ENCODE measurements at regions not wholly inside any gene's neighbourhood (a gene's known extent, or its start where the extent isn't known, plus 50 kb on each side); places are given as distances from the start of the nearest gene placed in this dataset.
"Not testable (repeated sequence)": the region's sequence is repeated elsewhere in the genome, so short reads cannot be mapped to it uniquely, and the experiment has no call there.

- not testable (repeated sequence) for FAIRE-seq; DNase-seq (ENCODE audit: insufficient read length)
Observed at GRCh38 chr4:52157071-52157470, 106.0 kb downstream of the SPATA18 start.

GRCh38 chr4:52157641-52158316 is 106.7 kb downstream of the SPATA18 start:
- FAIRE-seq (no peak), DNase-seq (ENCODE audit: insufficient read length) (no peak)
- TF ChIP-seq POLR2A (IDR thresholded peaks at IDR 0.05; ENCODE audit: low read depth, low read length) (no peak), TAF1 (IDR thresholded peaks at IDR 0.05; ENCODE audit: borderline replicate concordance, low read depth, low read length) (no peak), POLR2AphosphoS5 (IDR thresholded peaks at IDR 0.05; ENCODE audit: low read depth, low read length) (no peak)

- no peak for DNase-seq (ENCODE audit: insufficient read length)
- no peak for FAIRE-seq
- TF ChIP-seq TAF1 (IDR thresholded peaks at IDR 0.05; ENCODE audit: borderline replicate concordance, low read depth, low read length): no peak
- no peak for TF ChIP-seq POLR2A (IDR thresholded peaks at IDR 0.05; ENCODE audit: low read depth, low read length)
- TF ChIP-seq POLR2AphosphoS5 (IDR thresholded peaks at IDR 0.05; ENCODE audit: low read depth, low read length): no peak
Observed at GRCh38 chr4:52160859-52161258, 109.8 kb downstream of the SPATA18 start.

- DNase-seq (ENCODE audit: insufficient read length) (no peak), FAIRE-seq (no peak)
- TF ChIP-seq POLR2AphosphoS5 (IDR thresholded peaks at IDR 0.05; ENCODE audit: low read depth, low read length): no peak
Observed at GRCh38 chr4:52164116-52164515, 113.0 kb downstream of the SPATA18 start.

GRCh38 chr4:52172166-52172565 is 121.1 kb downstream of the SPATA18 start:
- DNase-seq (ENCODE audit: insufficient read length) (no peak), FAIRE-seq (no peak)
- TF ChIP-seq POLR2AphosphoS5 (IDR thresholded peaks at IDR 0.05; ENCODE audit: low read depth, low read length): no peak
- TF ChIP-seq TAF1 (IDR thresholded peaks at IDR 0.05; ENCODE audit: borderline replicate concordance, low read depth, low read length): no peak
- no peak for TF ChIP-seq POLR2A (IDR thresholded peaks at IDR 0.05; ENCODE audit: low read depth, low read length)

- DNase-seq (ENCODE audit: insufficient read length): no peak
- TF ChIP-seq POLR2AphosphoS5 (IDR thresholded peaks at IDR 0.05; ENCODE audit: low read depth, low read length): no peak
- TF ChIP-seq POLR2A (IDR thresholded peaks at IDR 0.05; ENCODE audit: low read depth, low read length): no peak
- no peak for TF ChIP-seq TAF1 (IDR thresholded peaks at IDR 0.05; ENCODE audit: borderline replicate concordance, low read depth, low read length)
- FAIRE-seq: no peak
Observed at GRCh38 chr4:52173470-52174045, 122.5 kb downstream of the SPATA18 start.

- DNase-seq (ENCODE audit: insufficient read length) (no peak), FAIRE-seq (no peak)
- TF ChIP-seq POLR2AphosphoS5 (IDR thresholded peaks at IDR 0.05; ENCODE audit: low read depth, low read length): no peak
- no peak for TF ChIP-seq TAF1 (IDR thresholded peaks at IDR 0.05; ENCODE audit: borderline replicate concordance, low read depth, low read length)
- no peak for TF ChIP-seq POLR2A (IDR thresholded peaks at IDR 0.05; ENCODE audit: low read depth, low read length)
Observed at GRCh38 chr4:52187603-52188002, 136.5 kb downstream of the SPATA18 start.

GRCh38 chr4:52192001-52192400 is 140.9 kb downstream of the SPATA18 start:
- FAIRE-seq (no peak), DNase-seq (ENCODE audit: insufficient read length) (no peak)
- TF ChIP-seq POLR2A (IDR thresholded peaks at IDR 0.05; ENCODE audit: low read depth, low read length): no peak
- no peak for TF ChIP-seq POLR2AphosphoS5 (IDR thresholded peaks at IDR 0.05; ENCODE audit: low read depth, low read length)
- no peak for TF ChIP-seq TAF1 (IDR thresholded peaks at IDR 0.05; ENCODE audit: borderline replicate concordance, low read depth, low read length)

- FAIRE-seq (no peak), DNase-seq (ENCODE audit: insufficient read length) (no peak)
- TF ChIP-seq POLR2A (IDR thresholded peaks at IDR 0.05; ENCODE audit: low read depth, low read length) (no peak), TAF1 (IDR thresholded peaks at IDR 0.05; ENCODE audit: borderline replicate concordance, low read depth, low read length) (no peak), POLR2AphosphoS5 (IDR thresholded peaks at IDR 0.05; ENCODE audit: low read depth, low read length) (no peak)
Observed at GRCh38 chr4:52192721-52193135, 141.6 kb downstream of the SPATA18 start.

GRCh38 chr4:52195869-52196268 is 144.8 kb downstream of the SPATA18 start:
- FAIRE-seq (no peak), DNase-seq (ENCODE audit: insufficient read length) (no peak)
- TF ChIP-seq TAF1 (IDR thresholded peaks at IDR 0.05; ENCODE audit: borderline replicate concordance, low read depth, low read length) (no peak), POLR2A (IDR thresholded peaks at IDR 0.05; ENCODE audit: low read depth, low read length) (no peak), POLR2AphosphoS5 (IDR thresholded peaks at IDR 0.05; ENCODE audit: low read depth, low read length) (no peak)

- FAIRE-seq (no peak), DNase-seq (ENCODE audit: insufficient read length) (no peak)
Observed at GRCh38 chr4:52196606-52197130, 145.6 kb downstream of the SPATA18 start.

GRCh38 chr4:52197306-52197705 is 146.2 kb downstream of the SPATA18 start:
- TF ChIP-seq POLR2A (IDR thresholded peaks at IDR 0.05; ENCODE audit: low read depth, low read length) (no peak), TAF1 (IDR thresholded peaks at IDR 0.05; ENCODE audit: borderline replicate concordance, low read depth, low read length) (no peak), POLR2AphosphoS5 (IDR thresholded peaks at IDR 0.05; ENCODE audit: low read depth, low read length) (no peak)
- FAIRE-seq (no peak), DNase-seq (ENCODE audit: insufficient read length) (no peak)

More at GRCh38 chr4:52196606-52197130, 145.6 kb downstream of the SPATA18 start:
- no peak for TF ChIP-seq POLR2A (IDR thresholded peaks at IDR 0.05; ENCODE audit: low read depth, low read length)
- no peak for TF ChIP-seq POLR2AphosphoS5 (IDR thresholded peaks at IDR 0.05; ENCODE audit: low read depth, low read length)
- no peak for TF ChIP-seq TAF1 (IDR thresholded peaks at IDR 0.05; ENCODE audit: borderline replicate concordance, low read depth, low read length)
